B cell (primary cell): ENCODE measurements at regions not wholly inside any gene's neighbourhood (a gene's known extent, or its start where the extent isn't known, plus 50 kb on each side); places are given as distances from the start of the nearest gene placed in this dataset.

Experiments used
- ATAC-seq: fragments of 200-7000 bp; cut with Tn5 transposase; one replicate; pipeline ENCODE4 v1.10.0; 2021; ENCODE audit warnings: low read depth, mild to moderate bottlenecking, moderate number of reproducible peaks, moderate library complexity
- CTCF ChIA-PET: fragments of 350-600 bp; sonication (Branson Sonifier 250); formaldehyde crosslinking; loops from one replicate; lab custom pipeline; 2021; ENCODE audit warnings: antibody characterized with exemption, inconsistent platforms; lab: Charles Lee
- POLR2A ChIA-PET: fragments of 350-600 bp; sonication (Branson Sonifier 250); formaldehyde crosslinking; loops from one replicate; lab custom pipeline; 2021; ENCODE audit warnings: antibody characterized with exemption; lab: Charles Lee
- DNase-seq: peaks from one replicate; pipeline ENCODE4 v3.0.0; 2013
- H2AFZ ChIP-seq: 2 replicates; pipeline ENCODE4 v1.6.1; 2012; ENCODE audit warnings: mild to moderate bottlenecking, low read depth, low read length; ENCODE audit not compliant: insufficient read depth, poor library complexity, severe bottlenecking
- H3K27ac ChIP-seq, 2 donors: 1 replicate in 1 of 2; 2 replicates in 1 of 2; pipeline ENCODE4 v1.5.1; 2012 to 2013; ENCODE audit warnings: low read length in 2 of 2, mild to moderate bottlenecking in 2 of 2, moderate library complexity in 1 of 2
- H3K27me3 ChIP-seq, 4 experiments: fragments of 200-600 bp in 1 of 4; sonication (generic) in 1 of 4; replicated peaks in 1 of 4; 1 replicate in 2 of 4; 2 replicates in 2 of 4; pipeline versions ENCODE4 v1.6.1 to v1.7.0; 2013 to 2016; ENCODE audit warnings: low read length in 3 of 4, mild to moderate bottlenecking in 2 of 4, mixed read lengths in 1 of 4, moderate library complexity in 1 of 4; ENCODE audit not compliant: insufficient read depth in 4 of 4, control insufficient read depth in 3 of 4; ENCODE audit errors: control extremely low read depth in 1 of 4
- H3K36me3 ChIP-seq, 2 experiments: replicated peaks in 1 of 2; 1 replicate in 1 of 2; 2 replicates in 1 of 2; pipeline versions ENCODE4 v1.6.1 to v1.7.1; 2013; ENCODE audit warnings: low read length in 1 of 2; ENCODE audit not compliant: insufficient read depth in 2 of 2, control insufficient read depth in 1 of 2; ENCODE audit errors: control extremely low read depth in 1 of 2, extremely low read depth in 1 of 2
- H3K4me1 ChIP-seq, 2 donors: fragments of 200-600 bp in 1 of 2; sonication (generic) in 1 of 2; 1 replicate in 1 of 2; 2 replicates in 1 of 2; pipeline versions ENCODE4 v1.5.1 to v1.6.1; 2013 to 2017; ENCODE audit warnings: low read length in 2 of 2; ENCODE audit not compliant: control insufficient read depth in 2 of 2, insufficient read depth in 2 of 2
- H3K4me2 ChIP-seq: replicated peaks from 2 replicates; pipeline ENCODE3; 2012; ENCODE audit warnings: mild to moderate bottlenecking, low read depth, low read length; ENCODE audit not compliant: poor library complexity, severe bottlenecking
- H3K4me3 ChIP-seq, 5 experiments: fragments of 200-600 bp in 1 of 5; sonication (generic) in 1 of 5; 1 replicate in 3 of 5; 2 replicates in 2 of 5; pipeline versions ENCODE4 v1.5.1 to v1.7.0; 2011 to 2016; ENCODE audit warnings: low read length in 4 of 5, mild to moderate bottlenecking in 4 of 5, low read depth in 2 of 5, control low read depth in 1 of 5, moderate library complexity in 1 of 5; ENCODE audit not compliant: insufficient read depth in 1 of 5; ENCODE audit errors: control extremely low read depth in 1 of 5, extremely low read depth in 1 of 5
- H3K79me2 ChIP-seq: fragments of 200-600 bp; sonication (generic); one replicate; pipeline ENCODE4 v1.6.0; 2016; ENCODE audit warnings: low read length; ENCODE audit not compliant: control insufficient read depth, insufficient read depth
- H3K9ac ChIP-seq: fragments of 200-600 bp; sonication (generic); 2 replicates; pipeline ENCODE4 v1.6.1; 2017; ENCODE audit warnings: mild to moderate bottlenecking, low read length, moderate library complexity
- H3K9me3 ChIP-seq, 3 donors: one replicate each; pipeline versions ENCODE4 v1.6.1 to v1.7.1; 2013; ENCODE audit warnings: low read length in 2 of 3; ENCODE audit not compliant: control insufficient read depth in 2 of 3, insufficient read depth in 1 of 3; ENCODE audit errors: control extremely low read depth in 1 of 3
- H4K20me1 ChIP-seq: 2 replicates; pipeline ENCODE4 v1.6.0; 2012; ENCODE audit warnings: mild to moderate bottlenecking, low read length; ENCODE audit not compliant: insufficient read depth, control insufficient read depth, poor library complexity, severe bottlenecking
- H3K27ac Mint-ChIP-seq: one replicate; pipeline ENCODE4 v1.8.0; 2021; ENCODE audit warnings: mixed read lengths
- H3K27me3 Mint-ChIP-seq: one replicate; pipeline ENCODE4 v1.8.0; 2021; ENCODE audit warnings: mixed read lengths
- H3K4me1 Mint-ChIP-seq: one replicate; pipeline ENCODE4 v1.8.0; 2021; ENCODE audit warnings: mixed read lengths
- H3K4me3 Mint-ChIP-seq: one replicate; pipeline ENCODE4 v1.8.0; 2021; ENCODE audit warnings: mixed read lengths
- H3K9me3 Mint-ChIP-seq: one replicate; pipeline ENCODE4 v1.8.0; 2022; ENCODE audit warnings: mixed read lengths; ENCODE audit not compliant: insufficient read depth
- EZH2 ChIP-seq: IDR thresholded peaks from 2 replicates; pipeline ENCODE4 v1.6.1; 2012; ENCODE audit warnings: borderline replicate concordance, low read depth, mild to moderate bottlenecking, moderate library complexity, low read length; ENCODE audit not compliant: insufficient read depth, poor library complexity, severe bottlenecking
- WGBS: methylation state at CpG from one replicate; pipeline ENCODE4 v1.1.5; 2013; ENCODE audit warnings: missing lambda C conversion rate; ENCODE audit not compliant: insufficient coverage; 5-methylcytosine and 5-hydroxymethylcytosine counted together
- intact Hi-C: fragments of 100-400 bp; cut with micrococcal nuclease; formaldehyde crosslinking; loops from one replicate; pipeline ENCODE4 v1.10.0; 2022
- TF ChIP-seq, protein P1 (sequence below): fragments of 200-600 bp; IDR thresholded peaks from one replicate; pipeline ENCODE4 v1.8.0; 2022; ENCODE audit warnings: antibody characterized with exemption, mild to moderate bottlenecking

DNA sequence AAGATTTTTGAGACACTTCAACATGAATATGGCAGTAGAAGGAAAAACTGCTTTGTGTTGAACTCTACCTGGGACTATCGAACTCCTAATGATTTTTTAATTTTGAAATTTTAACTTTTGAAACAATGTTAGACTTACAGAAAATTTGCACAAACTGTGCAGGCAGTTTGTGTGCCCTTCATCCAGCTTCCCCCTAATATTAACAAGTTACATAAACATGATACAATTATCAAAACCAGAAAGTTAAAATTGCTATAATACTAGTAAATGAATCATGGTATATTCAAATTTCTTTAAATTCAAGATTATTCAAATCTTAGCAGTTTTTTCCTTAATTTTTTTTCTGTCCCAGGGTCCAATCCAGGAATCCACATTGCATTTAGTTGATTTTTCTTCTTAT, 278.9 kb downstream of the ADGRL2 start:
- Mint-ChIP-seq H3K4me3 (no peak overlapping the region), H3K27ac (no peak overlapping the region), H3K9me3 (no peaks in the 10 kb centered on the region), H3K27me3 (no peaks in the 10 kb centered on the region), H3K4me1 (no peaks in the 10 kb centered on the region)
- POLR2A ChIA-PET: no interaction called here
- Histone ChIP-seq H3K27ac (no peak overlapping the region), H3K4me2 (no peak overlapping the region), H4K20me1 (no peaks in the 10 kb centered on the region), H2AFZ (no peak overlapping the region), H3K36me3 (no peaks in the 10 kb centered on the region), H3K9ac (no peak overlapping the region), H3K4me3 (no peak overlapping the region), H3K79me2 (no peaks in the 10 kb centered on the region), H3K4me1 (no peaks in the 10 kb centered on the region), H3K27me3 (no peaks in the 10 kb centered on the region), H3K9me3 (no peaks in the 10 kb centered on the region)
- ATAC-seq (no peak), DNase-seq (no peak)
- WGBS: no CpG with 5 or more reads among the region's 1 CpG
- TF ChIP-seq EZH2: no peak
- TF ChIP-seq, protein P1, sequence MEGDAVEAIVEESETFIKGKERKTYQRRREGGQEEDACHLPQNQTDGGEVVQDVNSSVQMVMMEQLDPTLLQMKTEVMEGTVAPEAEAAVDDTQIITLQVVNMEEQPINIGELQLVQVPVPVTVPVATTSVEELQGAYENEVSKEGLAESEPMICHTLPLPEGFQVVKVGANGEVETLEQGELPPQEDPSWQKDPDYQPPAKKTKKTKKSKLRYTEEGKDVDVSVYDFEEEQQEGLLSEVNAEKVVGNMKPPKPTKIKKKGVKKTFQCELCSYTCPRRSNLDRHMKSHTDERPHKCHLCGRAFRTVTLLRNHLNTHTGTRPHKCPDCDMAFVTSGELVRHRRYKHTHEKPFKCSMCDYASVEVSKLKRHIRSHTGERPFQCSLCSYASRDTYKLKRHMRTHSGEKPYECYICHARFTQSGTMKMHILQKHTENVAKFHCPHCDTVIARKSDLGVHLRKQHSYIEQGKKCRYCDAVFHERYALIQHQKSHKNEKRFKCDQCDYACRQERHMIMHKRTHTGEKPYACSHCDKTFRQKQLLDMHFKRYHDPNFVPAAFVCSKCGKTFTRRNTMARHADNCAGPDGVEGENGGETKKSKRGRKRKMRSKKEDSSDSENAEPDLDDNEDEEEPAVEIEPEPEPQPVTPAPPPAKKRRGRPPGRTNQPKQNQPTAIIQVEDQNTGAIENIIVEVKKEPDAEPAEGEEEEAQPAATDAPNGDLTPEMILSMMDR: no peak
- intact Hi-C loops: no loop called here
- CTCF ChIA-PET: no interaction called here

DNA sequence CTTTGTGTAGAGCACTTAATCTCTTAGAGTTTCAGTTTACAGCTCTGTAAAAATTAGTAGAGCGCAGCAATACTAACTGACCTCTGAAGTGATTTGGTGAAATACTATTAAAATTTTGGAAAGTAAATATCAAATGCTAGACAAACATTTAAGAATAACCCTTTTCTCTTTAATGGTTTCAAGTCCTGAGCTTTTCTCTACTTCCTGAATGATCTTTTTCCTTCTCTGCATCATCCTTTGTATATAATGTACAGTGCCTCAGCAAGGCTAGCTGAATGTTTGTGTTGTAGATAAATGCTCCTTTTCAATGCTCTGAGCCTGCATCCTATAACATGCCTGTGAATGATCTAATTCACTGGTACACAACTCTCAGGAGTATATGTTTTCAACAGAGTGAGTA, 272.9 kb downstream of the ADGRL2 start:
- ChIA-PET CTCF (no interaction called here), POLR2A (no interaction called here)
- no peaks in the 10 kb centered on the region for H3K4me1 ChIP-seq
- no peak overlapping the region for H3K4me2 ChIP-seq
- Mint-ChIP-seq H3K4me1 (no peaks in the 10 kb centered on the region), H3K4me3 (no peak overlapping the region), H3K27me3 (no peaks in the 10 kb centered on the region), H3K9me3 (peaks cover 5% of the 10 kb centered on the region), H3K27ac (no peak overlapping the region)
- ATAC-seq: no peak
- no peaks in the 10 kb centered on the region for H3K36me3 ChIP-seq
- no peaks in the 10 kb centered on the region for H3K79me2 ChIP-seq
- no peaks in the 10 kb centered on the region for H3K9me3 ChIP-seq
- no peak overlapping the region for H3K27ac ChIP-seq
- intact Hi-C loops: no loop called here
- H3K9ac ChIP-seq: no peak overlapping the region
- no peaks in the 10 kb centered on the region for H4K20me1 ChIP-seq
- no CpG with 5 or more reads among the region's 1 CpG for WGBS
- TF ChIP-seq, protein P1: no peak
- TF ChIP-seq EZH2: no peak
- H3K27me3 ChIP-seq: no peaks in the 10 kb centered on the region
- no peak for DNase-seq
- H3K4me3 ChIP-seq: no peak overlapping the region
- H2AFZ ChIP-seq: no peak overlapping the region
